T47D (cell line): ENCODE measurements at regions not wholly inside any gene's neighbourhood (a gene's known extent, or its start where the extent isn't known, plus 50 kb on each side); places are given as distances from the start of the nearest gene placed in this dataset.
"Not testable (repeated sequence)": the region's sequence is repeated elsewhere in the genome, so short reads cannot be mapped to it uniquely, and the experiment has no call there.

Experiments
- DNase-seq, 2 experiments: peaks; one replicate each; pipeline versions ENCODE4 v3.0.0 to v3.0.0-alpha.2; 2011 to 2012; ENCODE audit warnings: low read depth in 1 of 2, low spot score in 1 of 2
- JUND ChIP-seq: IDR thresholded peaks from 2 replicates; pipeline ENCODE4 v1.6.1; 2012; ENCODE audit warnings: low read depth
- in situ Hi-C: cut with HindIII; loops from 2 replicates; pipeline ENCODE4 v1.10.0; 2016; ENCODE audit warnings: low sequenced_read_pairs, low pct_unique_long_range_greater_than_20kb

DNA sequence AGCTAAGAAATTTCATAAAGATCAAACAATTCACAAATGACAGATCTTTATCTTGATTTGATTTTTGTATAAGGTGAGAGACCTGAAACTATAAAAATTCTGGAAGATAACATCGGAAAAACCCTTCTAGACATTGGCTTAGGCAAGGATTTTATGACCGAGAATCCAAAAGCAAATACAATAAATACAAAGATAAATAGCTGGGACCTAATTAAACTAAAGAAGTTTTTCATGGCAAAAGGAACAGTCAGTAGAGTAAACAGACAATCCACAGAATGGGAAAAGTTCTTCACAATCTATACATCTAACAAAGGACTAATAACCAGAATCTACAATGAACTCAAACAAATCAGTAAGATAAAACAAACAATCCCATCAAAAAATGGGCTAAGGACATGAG is 116.9 kb upstream of the BCHE start:
- no peak for TF ChIP-seq JUND
- peak in 1 of 2 experiments; percentile 33 for DNase-seq
- in situ Hi-C loops = no loop called here

DNA sequence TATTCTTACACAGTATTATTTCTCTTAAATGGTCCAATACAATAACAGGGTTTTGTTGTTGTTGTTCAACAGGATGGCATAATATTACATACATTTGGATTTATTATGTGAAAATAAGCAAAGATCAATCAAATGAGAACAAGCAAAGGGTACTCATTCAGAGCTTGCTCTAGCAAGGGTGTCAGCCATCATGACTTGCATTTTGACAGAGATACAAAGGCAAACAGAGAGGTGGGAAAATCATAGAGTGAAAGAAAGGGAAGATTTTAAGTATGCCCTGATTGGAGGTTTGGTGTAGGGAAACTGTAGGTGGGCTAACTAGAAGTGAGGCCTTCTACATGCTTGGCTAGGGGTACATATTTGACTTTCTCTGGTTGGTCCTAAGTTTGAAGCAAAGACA is 109.1 kb upstream of the BCHE start:
- no peak for TF ChIP-seq JUND
- in situ Hi-C loops = no loop called here
- DNase-seq = no peak

DNA sequence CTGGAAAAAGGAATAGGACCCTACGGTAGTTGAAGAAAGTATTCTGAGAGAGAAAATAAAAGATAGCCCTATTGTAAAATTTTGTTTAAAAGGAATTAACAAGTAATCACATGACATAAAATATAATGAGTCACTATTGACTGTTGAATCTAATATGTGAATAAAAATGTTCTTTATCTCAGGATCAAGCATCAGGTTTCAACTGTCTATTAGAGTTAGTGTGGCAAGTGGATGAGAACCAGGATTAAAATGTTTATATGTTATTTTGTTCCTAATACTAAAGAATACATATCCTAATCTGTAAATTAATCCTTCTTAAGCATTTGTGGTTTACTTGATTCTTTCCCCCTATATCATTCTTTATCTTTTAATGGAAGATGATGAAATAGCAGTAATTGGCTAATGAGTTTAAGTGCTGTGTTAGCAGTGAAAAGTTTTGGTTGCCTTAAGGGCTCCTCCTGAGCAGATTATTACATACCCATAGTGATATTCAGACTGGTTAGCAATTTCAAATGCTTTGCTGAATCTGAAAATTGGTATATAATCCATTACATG is 101.8 kb upstream of the BCHE start:
- no peak for DNase-seq
- TF ChIP-seq JUND = no peak
- in situ Hi-C loops = no loop called here

DNA sequence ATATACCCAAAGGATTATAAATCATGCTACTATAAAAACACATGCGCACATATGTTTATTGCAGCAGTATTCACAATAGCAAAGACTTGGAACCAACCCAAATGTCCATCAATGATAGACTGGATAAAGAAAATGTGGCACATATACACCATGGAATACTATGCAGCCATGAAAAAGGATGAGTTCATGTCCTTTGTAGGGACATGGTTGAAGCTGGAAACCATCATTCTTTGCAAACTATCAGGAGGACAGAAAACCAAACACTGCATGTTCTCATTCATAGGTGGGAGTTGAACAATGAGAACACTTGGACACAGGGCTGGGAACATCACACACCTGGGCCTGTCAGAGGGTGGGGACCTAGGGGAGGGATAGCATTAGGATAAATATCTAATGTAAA is 98.9 kb upstream of the BCHE start:
- DNase-seq, in situ Hi-C loops: not testable (repeated sequence)

DNA sequence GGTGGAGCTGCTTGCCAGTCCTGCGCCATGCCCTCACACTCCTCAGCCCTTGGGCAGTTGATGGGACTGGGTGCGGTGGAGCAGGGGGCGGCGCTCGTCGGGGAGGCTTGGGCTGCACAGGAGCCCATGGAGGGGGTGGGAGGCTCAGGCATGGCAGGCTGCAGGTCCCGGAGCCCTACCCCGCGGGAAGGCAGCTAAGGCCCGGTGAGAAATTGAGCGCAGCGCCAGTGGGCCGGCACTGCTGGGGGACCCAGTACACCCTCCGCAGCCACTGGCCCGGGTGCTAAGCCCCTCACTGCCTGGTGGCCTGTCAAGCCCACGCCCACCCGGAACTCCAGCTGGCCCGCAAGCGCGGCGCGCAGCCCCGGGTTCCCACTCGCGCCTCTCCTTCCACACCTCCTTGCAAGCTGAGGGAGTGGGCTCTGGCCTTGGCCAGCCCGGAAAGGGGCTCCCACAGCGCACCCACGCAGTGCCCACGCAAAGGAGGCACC is 87.1 kb upstream of the BCHE start:
- in situ Hi-C loops, DNase-seq: not testable (repeated sequence)

DNA sequence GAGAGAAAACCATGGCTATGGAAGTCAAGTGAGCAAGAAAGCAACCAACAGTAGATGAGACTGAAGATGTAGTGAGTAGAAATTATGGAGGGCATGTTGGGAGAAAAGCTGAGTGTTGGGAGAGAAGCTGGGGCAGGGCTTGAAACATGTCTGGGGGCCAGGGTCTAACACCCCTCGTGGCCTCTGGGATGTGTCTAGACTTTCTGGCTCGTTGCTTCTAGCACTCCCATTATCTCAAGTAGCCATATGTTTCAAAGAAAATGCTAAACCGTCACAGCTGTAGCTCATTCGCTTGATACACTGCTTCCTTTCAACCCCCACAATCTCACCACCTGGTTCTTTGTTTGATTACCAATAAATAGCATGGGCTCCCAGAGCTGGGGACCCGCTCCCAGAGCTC is 83.8 kb upstream of the BCHE start:
- in situ Hi-C loops = no loop called here
- TF ChIP-seq JUND = no peak
- no peak for DNase-seq

DNA sequence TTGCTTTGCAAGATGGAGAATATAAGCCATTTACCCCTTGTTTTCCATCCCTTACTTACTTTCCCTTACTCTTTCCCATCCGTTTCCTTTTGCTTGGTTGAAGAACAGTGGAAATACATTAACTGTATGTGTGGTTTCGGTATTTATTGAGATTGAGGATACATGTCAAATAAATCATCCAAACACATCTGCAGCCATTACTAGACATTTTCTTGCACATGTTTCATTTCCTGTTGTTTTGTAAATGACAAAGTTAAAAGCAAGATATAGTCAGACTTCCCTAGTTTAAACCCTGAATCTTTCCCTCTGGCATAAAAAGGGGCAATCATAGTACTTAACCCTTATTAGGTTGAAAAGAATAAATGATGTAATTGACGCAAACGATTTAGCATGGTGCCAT is 82.1 kb upstream of the BCHE start:
- no peak for TF ChIP-seq JUND
- no peak for DNase-seq
- in situ Hi-C loops = no loop called here

DNA sequence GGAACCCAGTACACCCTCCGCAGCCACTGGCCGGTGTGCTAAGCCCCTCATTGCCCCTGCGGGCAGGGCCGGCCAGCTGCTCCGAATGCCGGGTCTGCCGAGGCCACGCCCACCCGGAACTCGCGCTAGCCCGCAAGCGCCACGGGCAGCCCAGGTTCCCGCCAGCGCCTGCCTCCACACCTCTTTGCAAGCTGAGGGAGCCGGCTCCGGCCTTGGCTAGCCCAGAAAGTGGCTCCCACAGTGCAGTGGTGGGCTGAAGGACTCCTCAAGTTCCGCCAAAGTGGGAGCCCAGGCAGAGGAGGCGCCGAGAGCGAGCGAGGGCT is 81.4 kb upstream of the BCHE start:
- TF ChIP-seq JUND = no peak
- in situ Hi-C loops = no loop called here
- DNase-seq = no peak

DNA sequence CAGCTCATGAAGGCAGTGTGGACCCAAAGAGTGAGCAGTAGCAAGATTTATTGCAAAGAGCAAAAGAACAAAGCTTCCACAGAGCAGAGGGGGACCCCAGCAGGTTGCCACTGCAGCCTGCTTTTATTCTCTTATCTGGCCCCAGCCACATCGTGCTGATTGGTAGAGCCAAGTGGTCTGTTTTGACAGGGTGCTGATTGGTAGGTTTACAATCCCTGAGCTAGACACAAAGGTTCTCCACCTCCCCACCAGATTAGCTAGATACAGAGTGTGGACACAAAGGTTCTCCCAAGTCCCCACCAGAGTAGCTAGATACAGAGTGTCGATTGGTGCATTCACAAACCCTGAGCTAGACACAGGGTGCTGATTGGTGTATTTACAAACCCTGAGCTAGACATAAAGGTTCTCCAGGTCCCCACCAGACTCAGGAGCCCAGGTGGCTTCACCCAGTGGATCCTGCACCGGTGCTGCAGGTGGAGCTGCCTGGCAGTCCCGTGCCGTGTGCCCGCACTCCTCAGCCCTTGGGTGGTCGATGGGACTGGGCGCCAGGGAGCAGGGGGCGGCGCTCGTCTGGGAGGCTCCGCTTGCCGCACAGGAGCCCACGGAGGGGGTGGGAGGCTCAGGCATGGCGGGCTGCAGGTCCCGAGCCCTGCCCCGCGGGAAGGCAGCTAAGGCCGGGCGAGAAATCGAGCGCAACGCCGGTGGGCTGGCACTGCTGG is 80.9 kb upstream of the BCHE start:
- in situ Hi-C loops, DNase-seq: not testable (repeated sequence)

DNA sequence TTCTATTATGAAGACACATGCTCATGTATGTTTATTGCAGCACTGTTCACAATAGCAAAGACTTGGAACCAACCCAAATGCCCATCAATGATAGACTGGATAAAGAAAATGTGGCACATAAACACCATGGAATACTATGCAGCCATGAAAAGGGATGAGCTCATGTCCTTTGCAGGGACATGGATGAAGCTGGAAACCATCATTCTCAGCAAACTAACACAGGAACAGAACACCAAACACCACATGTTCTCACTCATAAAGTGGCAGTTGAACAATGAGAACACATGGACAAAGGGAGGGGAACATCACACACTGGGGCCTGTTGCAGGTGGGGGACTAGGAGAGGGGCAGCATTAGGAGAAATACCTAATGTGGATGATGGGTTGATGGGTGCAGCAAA is 77.9 kb upstream of the BCHE start:
- DNase-seq, in situ Hi-C loops: not testable (repeated sequence)

DNA sequence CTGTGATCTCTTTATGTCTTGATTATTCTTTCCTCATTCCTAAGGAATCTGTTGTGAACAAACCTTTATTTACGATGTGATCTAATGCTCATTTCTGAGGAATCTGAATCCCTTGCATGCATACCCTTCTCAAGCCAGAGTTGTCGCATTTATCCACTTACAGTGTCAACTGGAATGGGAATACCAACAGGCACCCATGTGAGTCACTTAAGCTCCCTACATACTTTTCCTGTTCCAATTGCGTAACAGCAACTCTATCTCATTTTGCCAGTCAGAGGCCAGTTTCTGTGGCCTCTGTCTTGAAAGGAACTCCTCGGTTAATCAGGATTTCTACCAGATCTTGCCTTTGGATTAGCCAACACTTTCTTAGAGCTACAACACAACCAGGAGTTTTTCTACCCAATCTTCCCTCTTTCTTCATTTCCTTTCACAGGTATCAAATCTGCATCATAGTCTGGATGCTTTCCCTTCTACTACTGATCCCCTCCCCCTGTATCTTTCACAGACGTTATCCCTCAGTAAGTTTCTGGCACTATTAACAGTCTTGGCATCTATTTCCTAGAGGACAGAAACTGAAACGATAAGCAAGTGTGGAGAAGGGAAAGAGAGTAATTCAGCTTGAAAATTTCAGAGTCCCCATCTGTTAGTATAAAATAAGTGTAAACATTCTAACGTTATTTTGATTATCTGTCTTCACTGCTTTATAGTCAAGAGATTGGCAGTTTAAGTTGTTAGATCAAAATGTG is 66.8 kb upstream of the BCHE start:
- DNase-seq = no peak
- in situ Hi-C loops = no loop called here
- no peak for TF ChIP-seq JUND

DNA sequence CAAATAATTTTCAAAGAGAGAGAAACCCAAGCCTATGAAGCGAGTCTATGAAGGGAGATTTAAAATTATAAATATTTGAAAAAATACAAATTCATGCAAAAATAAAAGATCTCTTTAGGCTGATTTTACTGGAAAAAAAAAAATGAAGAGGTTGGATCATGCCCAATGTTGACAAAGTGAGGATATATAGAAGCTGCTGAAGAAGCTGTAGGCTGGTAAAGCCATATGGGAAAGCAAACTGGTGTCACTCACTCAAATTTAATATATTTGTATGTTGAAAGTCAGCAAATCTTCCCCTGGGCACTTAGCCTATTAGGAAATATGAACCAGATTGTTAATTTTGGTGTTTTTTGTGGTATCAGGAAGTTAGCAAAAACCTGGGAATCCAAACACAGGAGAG is 61.8 kb upstream of the BCHE start:
- DNase-seq = no peak
- in situ Hi-C loops = no loop called here
- TF ChIP-seq JUND = no peak

DNA sequence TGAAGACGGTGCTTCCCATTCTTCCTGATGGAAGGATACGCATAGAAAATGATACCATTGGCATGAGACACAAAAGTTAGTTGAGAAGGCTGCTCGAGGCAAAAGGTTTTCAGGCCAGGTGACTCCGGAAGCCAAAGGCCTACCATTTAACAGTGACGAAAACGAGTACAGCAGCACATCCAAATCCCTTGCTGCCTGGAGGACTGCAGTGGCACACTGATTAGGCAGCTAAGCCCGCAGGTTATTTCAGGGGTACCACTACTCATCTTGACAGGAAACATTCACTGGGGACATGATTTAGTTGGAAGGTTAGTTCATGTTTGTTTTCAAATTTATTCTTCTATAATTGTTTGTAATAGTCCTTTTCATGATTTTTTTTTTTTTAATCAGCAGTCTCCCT is 59.9 kb upstream of the BCHE start:
- no peak for TF ChIP-seq JUND
- in situ Hi-C loops = no loop called here
- DNase-seq = no peak
